Right lung (tissue), 2 donors: ENCODE measurements at regions not wholly inside any gene's neighbourhood (a gene's known extent, or its start where the extent isn't known, plus 50 kb on each side); places are given as distances from the start of the nearest gene placed in this dataset.
"Not testable (repeated sequence)": the region's sequence is repeated elsewhere in the genome, so short reads cannot be mapped to it uniquely, and the experiment has no call there.

Experiments used
- DNase-seq, 2 donors: peaks; one replicate each; pipeline ENCODE4 v3.0.0-alpha.2; 2013

- DNase-seq, result no peak
Observed at GRCh38 chr6:3900744-3901336, 51.7 kb downstream of the FAM50B start.

GRCh38 chr6:3902871-3903648 is 53.9 kb downstream of the FAM50B start:
- no peak for DNase-seq

- no peak for DNase-seq
Observed at GRCh38 chr6:3904518-3904917, 55.3 kb downstream of the FAM50B start.

- DNase-seq, result no peak
Observed at GRCh38 chr6:3905945-3906845, 57.0 kb downstream of the FAM50B start.

- DNase-seq, result no peak
Observed at GRCh38 chr6:3906846-3907151, 57.6 kb downstream of the FAM50B start.

- DNase-seq, result no peak
Observed at GRCh38 chr6:3908223-3908622, 59.0 kb downstream of the FAM50B start.

- DNase-seq, result no peak
Observed at GRCh38 chr6:3908961-3909360, 59.8 kb downstream of the FAM50B start.

- DNase-seq, result no peak
Observed at GRCh38 chr6:3910106-3910663, 61.0 kb downstream of the FAM50B start.

- DNase-seq, result no peak
Observed at GRCh38 chr6:3911130-3911529, 62.0 kb downstream of the FAM50B start.

- DNase-seq, result no peak
Observed at GRCh38 chr6:3911614-3912336, 62.6 kb downstream of the FAM50B start.

- no peak for DNase-seq
Observed at GRCh38 chr6:3912361-3913076, 63.3 kb downstream of the FAM50B start.

GRCh38 chr6:3913077-3913957 is 64.1 kb downstream of the FAM50B start:
- peak in 1 of 2 donors; percentile 23 for DNase-seq

GRCh38 chr6:3913958-3914337 is 64.8 kb downstream of the FAM50B start:
- DNase-seq, result no peak

GRCh38 chr6:3915076-3915791 is 66.1 kb downstream of the FAM50B start:
- DNase-seq, result no peak

GRCh38 chr6:3916211-3916610 is 67.0 kb downstream of the FAM50B start:
- no peak for DNase-seq

- DNase-seq, result not testable (repeated sequence)
Observed at GRCh38 chr6:3916749-3917148, 67.6 kb downstream of the FAM50B start.

GRCh38 chr6:3918469-3918868 is 69.3 kb downstream of the FAM50B start:
- no peak for DNase-seq

- no peak for DNase-seq
Observed at GRCh38 chr6:3919130-3919628, 70.0 kb downstream of the FAM50B start.

GRCh38 chr6:3919849-3920248 is 70.7 kb downstream of the FAM50B start:
- no peak for DNase-seq
